NCI-H187 (cell line): ENCODE measurements at regions not wholly inside any gene's neighbourhood (a gene's known extent, or its start where the extent isn't known, plus 50 kb on each side); places are given as distances from the start of the nearest gene placed in this dataset.
"Not testable (repeated sequence)": the region's sequence is repeated elsewhere in the genome, so short reads cannot be mapped to it uniquely, and the experiment has no call there.

ENCODE experiments used
- DNase-seq, 2 experiments: peaks; one replicate each; lab custom pipeline; 2025; lab: John Stamatoyannopoulos, UW

- no peak for DNase-seq
These were observed 574.1 kb downstream of the ACTL7B start for GRCh38 chr9:108281696-108282095.

- no peak for DNase-seq
These were observed 577.4 kb downstream of the ACTL7B start for GRCh38 chr9:108278341-108278740.

- no peak for DNase-seq
These were observed 578.6 kb downstream of the ACTL7B start for GRCh38 chr9:108277216-108277615.

GRCh38 chr9:108275906-108276305 is 579.9 kb downstream of the ACTL7B start:
- DNase-seq, result no peak

- DNase-seq, result no peak
These were observed 580.8 kb downstream of the ACTL7B start for GRCh38 chr9:108274971-108275370.

GRCh38 chr9:108273988-108274387 is 581.8 kb downstream of the ACTL7B start:
- no peak for DNase-seq

- peak in 1 of 2 experiments; percentile 9 for DNase-seq
These were observed 583.4 kb downstream of the ACTL7B start for GRCh38 chr9:108272349-108272899.

GRCh38 chr9:108271646-108272348 is 584.0 kb downstream of the ACTL7B start:
- DNase-seq, result peak in 1 of 2 experiments; percentile 0

- no peak for DNase-seq
These were observed 584.5 kb downstream of the ACTL7B start for GRCh38 chr9:108271236-108271635.

- no peak for DNase-seq
These were observed 585.2 kb downstream of the ACTL7B start for GRCh38 chr9:108270561-108270960.

- no peak for DNase-seq
These were observed 585.7 kb downstream of the ACTL7B start for GRCh38 chr9:108270051-108270450.

GRCh38 chr9:108269371-108269770 is 586.4 kb downstream of the ACTL7B start:
- DNase-seq, result no peak

GRCh38 chr9:108265065-108265464 is 590.7 kb downstream of the ACTL7B start:
- no peak for DNase-seq

- no peak for DNase-seq
These were observed 591.7 kb downstream of the ACTL7B start for GRCh38 chr9:108264093-108264492.

GRCh38 chr9:108262836-108263235 is 593.0 kb downstream of the ACTL7B start:
- no peak for DNase-seq

- no peak for DNase-seq
These were observed 595.7 kb downstream of the ACTL7B start for GRCh38 chr9:108259917-108260675.

GRCh38 chr9:108258640-108259039 is 597.1 kb downstream of the ACTL7B start:
- DNase-seq, result no peak

GRCh38 chr9:108257382-108257781 is 598.4 kb downstream of the ACTL7B start:
- no peak for DNase-seq

GRCh38 chr9:108254236-108254635 is 601.5 kb downstream of the ACTL7B start:
- no peak for DNase-seq

- DNase-seq, result not testable (repeated sequence)
These were observed 608.4 kb downstream of the ACTL7B start for GRCh38 chr9:108247391-108247790.

- no peak for DNase-seq
These were observed 609.9 kb downstream of the ACTL7B start for GRCh38 chr9:108245901-108246300.

- DNase-seq, result no peak
These were observed 610.5 kb downstream of the ACTL7B start for GRCh38 chr9:108245331-108245730.

- no peak for DNase-seq
These were observed 611.1 kb downstream of the ACTL7B start for GRCh38 chr9:108244686-108245085.
